Progenitor cell of endocrine pancreas (in vitro differentiated cells): ENCODE measurements at regions not wholly inside any gene's neighbourhood (a gene's known extent, or its start where the extent isn't known, plus 50 kb on each side); places are given as distances from the start of the nearest gene placed in this dataset.

ENCODE experiments used
- DNase-seq: peaks from one replicate; pipeline ENCODE4 v3.0.0; 2021; ENCODE audit warnings: low spot score; ENCODE audit not compliant: unreplicated experiment
- H3K27ac Mint-ChIP-seq: 2 replicates; pipeline ENCODE4 v1.8.0; 2021; ENCODE audit warnings: mild to moderate bottlenecking, moderate library complexity, mixed read lengths
- H3K27me3 Mint-ChIP-seq: 2 replicates; pipeline ENCODE4 v1.8.0; 2021; ENCODE audit warnings: mixed read lengths
- H3K36me3 Mint-ChIP-seq: 2 replicates; pipeline ENCODE4 v1.8.0; 2022; ENCODE audit warnings: mixed read lengths; ENCODE audit not compliant: insufficient read depth
- H3K4me1 Mint-ChIP-seq: 2 replicates; pipeline ENCODE4 v1.8.0; 2021; ENCODE audit warnings: low read depth, mixed read lengths
- H3K4me3 Mint-ChIP-seq: 2 replicates; pipeline ENCODE4 v1.8.0; 2021; ENCODE audit warnings: low read depth, mild to moderate bottlenecking, moderate library complexity, mixed read lengths
- H3K9me3 Mint-ChIP-seq: 2 replicates; pipeline ENCODE4 v1.8.0; 2021; ENCODE audit warnings: low read depth, mixed read lengths
- CTCF ChIP-seq: fragments of 200-600 bp; sonication (generic); IDR thresholded peaks from one replicate; pipeline ENCODE4 v1.5.0; 2021; ENCODE audit warnings: antibody characterized with exemption, mild to moderate bottlenecking; ENCODE audit not compliant: unreplicated experiment

GRCh38 chr6:3900744-3901336 lies 51.7 kb downstream of the FAM50B start:
- peaks cover 3% of the 10 kb centered on the region for H3K4me1 Mint-ChIP-seq
- H3K27me3 Mint-ChIP-seq, result peaks cover 9% of the 10 kb centered on the region
- DNase-seq, result no peak
- no peaks in the 10 kb centered on the region for H3K36me3 Mint-ChIP-seq
- H3K4me3 Mint-ChIP-seq, result no peak overlapping the region
- no peak overlapping the region for H3K27ac Mint-ChIP-seq
- no peaks in the 10 kb centered on the region for H3K9me3 Mint-ChIP-seq
- TF ChIP-seq CTCF, result no peak

- no peak overlapping the region for H3K4me3 Mint-ChIP-seq
- H3K27me3 Mint-ChIP-seq, result peaks cover 9% of the 10 kb centered on the region
- peaks cover 23% of the 10 kb centered on the region for H3K4me1 Mint-ChIP-seq
- DNase-seq, result no peak
- no peaks in the 10 kb centered on the region for H3K9me3 Mint-ChIP-seq
- no peaks in the 10 kb centered on the region for H3K36me3 Mint-ChIP-seq
- no peak for TF ChIP-seq CTCF
- H3K27ac Mint-ChIP-seq, result no peak overlapping the region
These were observed 53.9 kb downstream of the FAM50B start for GRCh38 chr6:3902871-3903648.

- DNase-seq, result no peak
- TF ChIP-seq CTCF, result no peak
- Mint-ChIP-seq H3K36me3 (no peaks in the 10 kb centered on the region), H3K9me3 (no peaks in the 10 kb centered on the region), H3K27ac (no peak overlapping the region), H3K27me3 (peaks cover 9% of the 10 kb centered on the region), H3K4me3 (no peak overlapping the region), H3K4me1 (peaks cover 31% of the 10 kb centered on the region)
These were observed 55.3 kb downstream of the FAM50B start for GRCh38 chr6:3904518-3904917.

- peak overlapping the region; percentile 6 for H3K4me3 Mint-ChIP-seq
- no peak for DNase-seq
- H3K36me3 Mint-ChIP-seq, result no peaks in the 10 kb centered on the region
- H3K27ac Mint-ChIP-seq, result peak overlapping the region; percentile 56
- no peaks in the 10 kb centered on the region for H3K9me3 Mint-ChIP-seq
- peaks cover 36% of the 10 kb centered on the region for H3K4me1 Mint-ChIP-seq
- no peak for TF ChIP-seq CTCF
- H3K27me3 Mint-ChIP-seq, result peaks cover 2% of the 10 kb centered on the region
These were observed 57.0 kb downstream of the FAM50B start for GRCh38 chr6:3905945-3906845.

- Mint-ChIP-seq H3K27me3 (peaks cover 5% of the 10 kb centered on the region), H3K27ac (peak overlapping the region; percentile 56)
These were observed 57.6 kb downstream of the FAM50B start for GRCh38 chr6:3906846-3907151.

More at GRCh38 chr6:3906846-3907151, 57.6 kb downstream of the FAM50B start:
- Mint-ChIP-seq H3K9me3 (no peaks in the 10 kb centered on the region), H3K36me3 (no peaks in the 10 kb centered on the region), H3K4me1 (peaks cover 39% of the 10 kb centered on the region), H3K4me3 (peak overlapping the region; percentile 6)
- DNase-seq, result no peak
- TF ChIP-seq CTCF, result no peak
